K562 (cell line): ENCODE measurements at regions not wholly inside any gene's neighbourhood (a gene's known extent, or its start where the extent isn't known, plus 50 kb on each side); places are given as distances from the start of the nearest gene placed in this dataset.

Experiments used
- ATAC-seq: fragments of 200-7000 bp; cut with Tn5 transposase; 3 replicates; pipeline ENCODE4 v1.9.1; 2020; ENCODE audit warnings: moderate library complexity
- BruUV-seq: library from RNA; stranded (reverse); fragments of 400-500 nt; replicated peaks from 2 replicates; lab custom pipeline; 2021; lab: Mats Ljungman, UMichigan
- CTCF ChIA-PET: fragments of 300-600 bp; formaldehyde crosslinking; extraction: SDS; loops from one replicate; lab custom pipeline; 2021; ENCODE audit warnings: low intra/inter-chr PET ratio; lab: Yijun Ruan, JAX
- POLR2A ChIA-PET: fragments of 300-600, 350-650 bp; sonication (Branson Sonifier 250); formaldehyde crosslinking; extraction: SDS; loops from one replicate; lab custom pipeline; 2021; ENCODE audit warnings: antibody characterized with exemption, inconsistent platforms; lab: Yijun Ruan, JAX
- DNase-seq, 4 experiments: peaks; one replicate each; pipeline versions ENCODE4 v3.0.0 to v3.0.0-alpha.2; 2011 to 2018; ENCODE audit warnings: low spot score in 3 of 4, mixed read lengths in 3 of 4; ENCODE audit errors: extremely low read depth in 1 of 4
- FAIRE-seq: peaks from 2 replicates; lab custom pipeline; 2011; peaks lifted over from hg19 to GRCh38; lab: Jason Lieb, UNC
- H2AFZ ChIP-seq: 2 replicates; pipeline ENCODE4 v1.6.0; 2011; ENCODE audit warnings: low read depth, low read length, control low read depth, inconsistent platforms
- H3K27ac ChIP-seq: fragments of 200-600 bp; 3 replicates; pipeline ENCODE4 v1.8.0; 2011; ENCODE audit warnings: low read depth, mild to moderate bottlenecking, control low read depth, inconsistent platforms, low read length, moderate library complexity, mixed read lengths; ENCODE audit errors: extremely low read depth
- H3K27me3 ChIP-seq, 2 experiments: fragments of 300-600 bp in 1 of 2; 2 replicates in 1 of 2; 3 replicates in 1 of 2; pipeline versions ENCODE4 v1.6.0 to v1.8.0; 2011; ENCODE audit warnings: inconsistent platforms in 2 of 2, low read length in 2 of 2, mild to moderate bottlenecking in 1 of 2, mixed read lengths in 1 of 2, moderate library complexity in 1 of 2; ENCODE audit not compliant: control insufficient read depth in 2 of 2, insufficient read depth in 2 of 2
- H3K36me3 ChIP-seq: fragments of 300-600 bp; 3 replicates; pipeline ENCODE4 v1.8.0; 2011; ENCODE audit warnings: mild to moderate bottlenecking, low read length, inconsistent platforms; ENCODE audit not compliant: control insufficient read depth, insufficient read depth
- H3K4me1 ChIP-seq, 2 experiments: fragments of 200-600 bp in 1 of 2; replicated peaks in 1 of 2; 2 replicates in 1 of 2; 3 replicates in 1 of 2; pipeline versions ENCODE4 v1.5.1 to v1.8.0; 2011; ENCODE audit warnings: inconsistent platforms in 2 of 2, low read length in 2 of 2, mild to moderate bottlenecking in 1 of 2, mixed read lengths in 1 of 2, moderate library complexity in 1 of 2; ENCODE audit not compliant: control insufficient read depth in 2 of 2, insufficient read depth in 2 of 2
- H3K4me2 ChIP-seq: 2 replicates; pipeline ENCODE4 v1.6.1; 2011; ENCODE audit warnings: low read length, control low read depth, inconsistent platforms, mixed read lengths; ENCODE audit not compliant: insufficient read depth
- H3K4me3 ChIP-seq: fragments of 200-600 bp; sonication (generic), shearing (Covaris generic); 2 replicates; pipeline ENCODE4 v1.5.1; 2016; ENCODE audit warnings: control low read depth, inconsistent platforms
- H3K79me2 ChIP-seq: fragments of 200-600 bp; 3 replicates; pipeline ENCODE4 v1.8.0; 2011; ENCODE audit warnings: low read length, inconsistent platforms; ENCODE audit not compliant: control insufficient read depth, insufficient read depth
- H3K9ac ChIP-seq, 2 experiments: 2 replicates each; pipeline versions ENCODE4 v1.6.0 to v1.6.1; 2011; ENCODE audit warnings: low read depth in 2 of 2, low read length in 2 of 2, control low read depth in 1 of 2, inconsistent platforms in 1 of 2, mild to moderate bottlenecking in 1 of 2, mixed read lengths in 1 of 2; ENCODE audit not compliant: insufficient read depth in 1 of 2
- H3K9me1 ChIP-seq: one replicate; pipeline ENCODE4 v1.6.0; 2011; ENCODE audit warnings: inconsistent platforms, mild to moderate bottlenecking, low read length, moderate library complexity; ENCODE audit not compliant: control insufficient read depth, insufficient read depth
- H3K9me3 ChIP-seq: replicated peaks from 2 replicates; pipeline ENCODE4 v1.5.1; 2011; ENCODE audit warnings: low read depth, low read length, inconsistent platforms; ENCODE audit not compliant: control insufficient read depth, insufficient read depth
- H4K20me1 ChIP-seq: replicated peaks from 2 replicates; pipeline ENCODE4 v1.6.1; 2011; ENCODE audit warnings: low read length, inconsistent platforms, mixed read lengths; ENCODE audit not compliant: control insufficient read depth, insufficient read depth
- EGR1 ChIP-seq: fragments of 450-650 bp; conservative IDR thresholded peaks from 2 replicates; pipeline ENCODE4 v1.6.1; 2017; ENCODE audit warnings: mild to moderate bottlenecking
- EZH2 ChIP-seq: IDR thresholded peaks from 2 replicates; pipeline ENCODE4 v1.6.1; 2012; ENCODE audit warnings: low read depth, mild to moderate bottlenecking, inconsistent platforms, low read length, borderline replicate concordance
- GATA2 ChIP-seq: sonication (generic); formaldehyde crosslinking; IDR thresholded peaks from 2 replicates; pipeline ENCODE4 v1.4.0; 2020; ENCODE audit warnings: mild to moderate bottlenecking, missing genetic modification reagents
- JUND ChIP-seq, 2 experiments: IDR thresholded peaks; 2 replicates in 1 of 2; 3 replicates in 1 of 2; pipeline ENCODE4 v1.6.1; 2011; ENCODE audit warnings: borderline replicate concordance in 2 of 2, low read depth in 2 of 2, low read length in 2 of 2, improper control_type of control experiment in 1 of 2, missing biosample characterization in 1 of 2, missing genetic modification characterization in 1 of 2, missing genetic modification reagents in 1 of 2
- NFE2L1 ChIP-seq: fragments of 450-650 bp; IDR thresholded peaks from 2 replicates; pipeline ENCODE4 v1.6.1; 2016; ENCODE audit warnings: missing genetic modification characterization, low read depth, mild to moderate bottlenecking, missing compliant biosample characterization, moderate library complexity, borderline replicate concordance
- ZNF232 ChIP-seq: sonication (generic); formaldehyde crosslinking; IDR thresholded peaks from 2 replicates; pipeline ENCODE4 v1.8.0; 2022; ENCODE audit warnings: mild to moderate bottlenecking, missing genetic modification reagents
- WGBS: fragments of 100-300 bp; shearing (Covaris generic); methylation state at CpG from one replicate; pipeline ENCODE4 v1.1.6; 2016; ENCODE audit warnings: low coverage, mixed read lengths; ENCODE audit not compliant: insufficient coverage; ENCODE audit errors: missing lambda C conversion rate; 5-methylcytosine and 5-hydroxymethylcytosine counted together
- in situ Hi-C: fragments of 300-500 bp; cut with MboI; formaldehyde crosslinking; loops from 4 replicates; pipeline ENCODE4 v1.15.0; 2018; ENCODE audit warnings: inconsistent platforms, mixed read lengths
- intact Hi-C: fragments of 100-400 bp; cut with micrococcal nuclease; formaldehyde crosslinking; loops from 2 replicates; pipeline ENCODE4 v1.14.2; 2022
- TF ChIP-seq, protein P1 (sequence below): fragments of 450-650 bp; IDR thresholded peaks from 2 replicates; pipeline ENCODE4 v1.6.1; 2016
- TF ChIP-seq, protein P2 (sequence below): fragments of 250-450 bp; sonication (Bioruptor Pico); IDR thresholded peaks from 2 replicates; pipeline ENCODE4 v1.5.0; 2021
- TF ChIP-seq, protein P3 (sequence below): fragments of 250-450 bp; sonication (Bioruptor Pico); IDR thresholded peaks from 2 replicates; pipeline ENCODE4 v1.9.0; 2021; ENCODE audit warnings: mild to moderate bottlenecking, inconsistent platforms

DNA sequence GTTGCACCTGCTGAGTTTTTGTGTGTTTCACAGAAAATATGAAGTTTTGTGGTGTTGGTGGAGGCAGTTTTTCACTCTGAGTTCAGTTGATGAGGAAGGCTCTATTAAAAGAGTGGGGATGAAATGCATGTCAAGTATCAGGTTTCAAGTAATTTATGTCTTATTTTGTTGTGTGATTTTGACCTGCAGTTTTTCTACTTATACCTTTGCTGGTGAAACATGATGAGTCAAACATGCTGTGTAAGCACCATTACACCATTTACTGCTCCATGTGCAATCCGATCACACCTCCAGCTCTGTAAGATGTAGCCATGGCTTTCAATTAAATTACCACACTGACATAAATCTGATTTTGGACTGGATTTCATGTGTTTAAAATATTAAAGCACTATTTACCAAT is 174.5 kb upstream of the ZEB2 start (continued):
- TF ChIP-seq, protein P1, sequence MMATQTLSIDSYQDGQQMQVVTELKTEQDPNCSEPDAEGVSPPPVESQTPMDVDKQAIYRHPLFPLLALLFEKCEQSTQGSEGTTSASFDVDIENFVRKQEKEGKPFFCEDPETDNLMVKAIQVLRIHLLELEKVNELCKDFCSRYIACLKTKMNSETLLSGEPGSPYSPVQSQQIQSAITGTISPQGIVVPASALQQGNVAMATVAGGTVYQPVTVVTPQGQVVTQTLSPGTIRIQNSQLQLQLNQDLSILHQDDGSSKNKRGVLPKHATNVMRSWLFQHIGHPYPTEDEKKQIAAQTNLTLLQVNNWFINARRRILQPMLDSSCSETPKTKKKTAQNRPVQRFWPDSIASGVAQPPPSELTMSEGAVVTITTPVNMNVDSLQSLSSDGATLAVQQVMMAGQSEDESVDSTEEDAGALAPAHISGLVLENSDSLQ = peak; percentile 72

DNA sequence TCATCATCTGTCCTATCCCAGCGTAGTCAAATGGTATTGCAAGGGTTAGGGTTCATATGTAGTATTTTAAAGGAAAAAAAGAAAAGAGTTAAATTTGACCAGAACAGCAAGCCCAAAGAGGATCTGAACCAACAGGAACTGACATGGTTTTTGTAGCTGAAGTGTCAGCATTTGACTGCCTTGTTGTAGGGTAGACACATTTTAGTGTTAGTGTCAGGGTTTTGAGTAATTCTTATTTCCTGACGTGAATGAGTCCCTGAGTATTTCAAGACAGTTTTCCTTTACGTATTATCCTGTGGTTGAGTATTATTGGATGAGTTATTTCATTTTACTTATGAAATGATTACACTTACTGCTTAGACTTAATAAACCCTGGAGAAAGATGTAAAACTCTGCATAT is 173.3 kb upstream of the ZEB2 start:
- H2AFZ ChIP-seq = peak overlapping the region; percentile 58
- intact Hi-C loops = no loop called here

DNA sequence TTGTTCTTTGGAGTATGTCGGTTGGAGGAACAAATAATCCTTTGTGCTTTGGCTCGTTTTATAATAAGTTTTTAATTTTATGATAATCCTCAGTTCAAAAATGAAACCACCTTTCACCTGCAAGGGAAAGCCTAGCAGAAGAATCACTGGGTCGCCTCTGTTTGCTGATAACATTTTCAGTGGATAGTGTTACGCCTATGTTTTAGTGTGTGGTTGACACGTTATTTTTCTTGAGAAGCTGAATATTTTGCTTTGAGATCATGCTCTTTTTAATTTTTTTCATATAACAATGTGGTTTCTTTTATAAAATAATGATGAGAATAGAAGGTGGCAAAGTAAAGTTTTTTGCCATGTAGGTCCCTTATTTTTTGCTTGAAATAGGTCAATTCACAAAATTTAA is 172.7 kb upstream of the ZEB2 start:
- ChIA-PET POLR2A (no interaction called here), CTCF (no interaction called here)
- peak overlapping the region; percentile 58 for H2AFZ ChIP-seq
- no peaks in the 10 kb centered on the region for H3K9me3 ChIP-seq
- WGBS = 29% methylated on average over 5 of the region's 5 CpGs
- H3K4me2 ChIP-seq = no peak overlapping the region
- no peaks in the 10 kb centered on the region; a peak in 1 of 5 replicates for H3K4me1 ChIP-seq
- no TSS peak for BruUV-seq
- ATAC-seq (no peak), DNase-seq (no peak), FAIRE-seq (no peak)
- no peaks in the 10 kb centered on the region for H4K20me1 ChIP-seq
- H3K36me3 ChIP-seq = no peaks in the 10 kb centered on the region
- H3K4me3 ChIP-seq = no peak overlapping the region
- no peaks in the 10 kb centered on the region for H3K27me3 ChIP-seq
- no peak overlapping the region for H3K9ac ChIP-seq
- no peak overlapping the region for H3K27ac ChIP-seq
- H3K79me2 ChIP-seq = no peaks in the 10 kb centered on the region
- intact Hi-C loops (no loop called here), in situ Hi-C loops (no loop called here)
- H3K9me1 ChIP-seq = no peaks in the 10 kb centered on the region
- TF ChIP-seq, protein P2, sequence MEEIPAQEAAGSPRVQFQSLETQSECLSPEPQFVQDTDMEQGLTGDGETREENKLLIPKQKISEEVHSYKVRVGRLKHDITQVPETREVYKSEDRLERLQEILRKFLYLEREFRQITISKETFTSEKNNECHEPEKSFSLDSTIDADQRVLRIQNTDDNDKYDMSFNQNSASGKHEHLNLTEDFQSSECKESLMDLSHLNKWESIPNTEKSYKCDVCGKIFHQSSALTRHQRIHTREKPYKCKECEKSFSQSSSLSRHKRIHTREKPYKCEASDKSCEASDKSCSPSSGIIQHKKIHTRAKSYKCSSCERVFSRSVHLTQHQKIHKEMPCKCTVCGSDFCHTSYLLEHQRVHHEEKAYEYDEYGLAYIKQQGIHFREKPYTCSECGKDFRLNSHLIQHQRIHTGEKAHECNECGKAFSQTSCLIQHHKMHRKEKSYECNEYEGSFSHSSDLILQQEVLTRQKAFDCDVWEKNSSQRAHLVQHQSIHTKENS (CRISPR knock-in tag) = no peak
- TF ChIP-seq ZNF232 (CRISPR knock-in tag) (no peak), JUND (IDR thresholded peaks at IDR 0.05; ENCODE audit: borderline replicate concordance, low read depth, low read length) (no peak), JUND (tag; IDR thresholded peaks at IDR 0.05; ENCODE audit: borderline replicate concordance, low read depth, low read length) (no peak), NFE2L1 (tag) (no peak), GATA2 (CRISPR knock-in tag) (no peak), EGR1 (no peak)
- TF ChIP-seq, protein P3, sequence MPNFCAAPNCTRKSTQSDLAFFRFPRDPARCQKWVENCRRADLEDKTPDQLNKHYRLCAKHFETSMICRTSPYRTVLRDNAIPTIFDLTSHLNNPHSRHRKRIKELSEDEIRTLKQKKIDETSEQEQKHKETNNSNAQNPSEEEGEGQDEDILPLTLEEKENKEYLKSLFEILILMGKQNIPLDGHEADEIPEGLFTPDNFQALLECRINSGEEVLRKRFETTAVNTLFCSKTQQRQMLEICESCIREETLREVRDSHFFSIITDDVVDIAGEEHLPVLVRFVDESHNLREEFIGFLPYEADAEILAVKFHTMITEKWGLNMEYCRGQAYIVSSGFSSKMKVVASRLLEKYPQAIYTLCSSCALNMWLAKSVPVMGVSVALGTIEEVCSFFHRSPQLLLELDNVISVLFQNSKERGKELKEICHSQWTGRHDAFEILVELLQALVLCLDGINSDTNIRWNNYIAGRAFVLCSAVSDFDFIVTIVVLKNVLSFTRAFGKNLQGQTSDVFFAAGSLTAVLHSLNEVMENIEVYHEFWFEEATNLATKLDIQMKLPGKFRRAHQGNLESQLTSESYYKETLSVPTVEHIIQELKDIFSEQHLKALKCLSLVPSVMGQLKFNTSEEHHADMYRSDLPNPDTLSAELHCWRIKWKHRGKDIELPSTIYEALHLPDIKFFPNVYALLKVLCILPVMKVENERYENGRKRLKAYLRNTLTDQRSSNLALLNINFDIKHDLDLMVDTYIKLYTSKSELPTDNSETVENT (CRISPR knock-in tag) = no peak

More for the DNA sequence above, 173.3 kb upstream of the ZEB2 start:
- TF ChIP-seq EZH2 = no peak
- no peaks in the 10 kb centered on the region for H3K27me3 ChIP-seq
- 85% methylated on average over 3 of the region's 3 CpGs for WGBS
- in situ Hi-C loops = no loop called here
- BruUV-seq = no TSS peak
- POLR2A ChIA-PET = no interaction called here
- no peaks in the 10 kb centered on the region for H3K79me2 ChIP-seq
- H3K9me3 ChIP-seq = no peaks in the 10 kb centered on the region
- no peak overlapping the region for H3K4me3 ChIP-seq
- H3K9ac ChIP-seq = no peak overlapping the region
- ATAC-seq = no peak
- H4K20me1 ChIP-seq = no peaks in the 10 kb centered on the region
- H3K4me1 ChIP-seq = no peaks in the 10 kb centered on the region; a peak in 1 of 5 replicates
- no peak for DNase-seq
- H3K36me3 ChIP-seq = no peaks in the 10 kb centered on the region
- H3K9me1 ChIP-seq = no peaks in the 10 kb centered on the region
- no peak for FAIRE-seq
- H3K4me2 ChIP-seq = no peak overlapping the region
- CTCF ChIA-PET = no interaction called here
- H3K27ac ChIP-seq = no peak overlapping the region
